ENCODE measurements at regions not wholly inside any gene's neighbourhood (a gene's known extent, or its start where the extent isn't known, plus 50 kb on each side); places are given as distances from the start of the nearest gene placed in this dataset.

- TF ChIP-seq POLR2A (IDR thresholded peaks at IDR 0.05): no peak
- TF ChIP-seq CTCF (IDR thresholded peaks at IDR 0.05): no peak
Observed at GRCh38 chr2:188767176-188767575, 207.0 kb upstream of the COL3A1 start.

All from ovary (tissue), 3 donors.